ENCODE measurements at regions not wholly inside any gene's neighbourhood (a gene's known extent, or its start where the extent isn't known, plus 50 kb on each side); places are given as distances from the start of the nearest gene placed in this dataset.

DNA sequence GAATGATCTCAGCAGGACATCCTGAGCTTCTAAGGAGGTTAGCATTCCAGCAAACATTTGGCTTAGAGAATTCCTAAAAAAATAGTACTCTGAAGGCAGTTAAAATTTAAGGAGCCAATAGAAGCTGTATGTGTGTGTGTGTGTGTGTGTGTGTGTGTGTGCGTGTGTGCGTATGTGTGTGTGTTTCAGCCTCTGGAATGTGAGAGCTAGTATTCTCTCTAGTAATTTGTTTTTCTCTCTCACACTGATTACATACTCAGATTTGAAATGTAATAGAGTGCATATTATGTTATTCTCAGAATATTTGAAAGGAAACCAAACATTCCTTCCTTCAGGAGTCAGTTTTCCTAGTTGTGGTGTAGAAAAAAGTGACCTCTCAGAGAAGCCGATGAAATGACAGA is 279.6 kb downstream of the TMEM38B start:
- TF ChIP-seq, protein P1, sequence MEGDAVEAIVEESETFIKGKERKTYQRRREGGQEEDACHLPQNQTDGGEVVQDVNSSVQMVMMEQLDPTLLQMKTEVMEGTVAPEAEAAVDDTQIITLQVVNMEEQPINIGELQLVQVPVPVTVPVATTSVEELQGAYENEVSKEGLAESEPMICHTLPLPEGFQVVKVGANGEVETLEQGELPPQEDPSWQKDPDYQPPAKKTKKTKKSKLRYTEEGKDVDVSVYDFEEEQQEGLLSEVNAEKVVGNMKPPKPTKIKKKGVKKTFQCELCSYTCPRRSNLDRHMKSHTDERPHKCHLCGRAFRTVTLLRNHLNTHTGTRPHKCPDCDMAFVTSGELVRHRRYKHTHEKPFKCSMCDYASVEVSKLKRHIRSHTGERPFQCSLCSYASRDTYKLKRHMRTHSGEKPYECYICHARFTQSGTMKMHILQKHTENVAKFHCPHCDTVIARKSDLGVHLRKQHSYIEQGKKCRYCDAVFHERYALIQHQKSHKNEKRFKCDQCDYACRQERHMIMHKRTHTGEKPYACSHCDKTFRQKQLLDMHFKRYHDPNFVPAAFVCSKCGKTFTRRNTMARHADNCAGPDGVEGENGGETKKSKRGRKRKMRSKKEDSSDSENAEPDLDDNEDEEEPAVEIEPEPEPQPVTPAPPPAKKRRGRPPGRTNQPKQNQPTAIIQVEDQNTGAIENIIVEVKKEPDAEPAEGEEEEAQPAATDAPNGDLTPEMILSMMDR (IDR thresholded peaks at IDR 0.05) = no peak
- no peak for TF ChIP-seq POLR2A (IDR thresholded peaks at IDR 0.05)
